Mesendoderm (in vitro differentiated cells): ENCODE measurements at regions not wholly inside any gene's neighbourhood (a gene's known extent, or its start where the extent isn't known, plus 50 kb on each side); places are given as distances from the start of the nearest gene placed in this dataset.
"Not testable (repeated sequence)": the region's sequence is repeated elsewhere in the genome, so short reads cannot be mapped to it uniquely, and the experiment has no call there.

ENCODE experiments used
- DNase-seq: peaks from one replicate; pipeline ENCODE4 v3.0.0; 2013
- H2AK5ac ChIP-seq: 2 replicates; pipeline ENCODE4 v1.6.1; 2013; ENCODE audit warnings: low read length, inconsistent platforms
- H2BK120ac ChIP-seq: 2 replicates; pipeline ENCODE4 v1.6.1; 2013; ENCODE audit warnings: low read depth, mild to moderate bottlenecking, low read length, moderate library complexity, mixed read lengths
- H2BK15ac ChIP-seq: replicated peaks from 2 replicates; pipeline ENCODE4 v1.6.1; 2013; ENCODE audit warnings: low read depth, mild to moderate bottlenecking, moderate library complexity
- H2BK5ac ChIP-seq: 2 replicates; pipeline ENCODE4 v1.6.1; 2013; ENCODE audit warnings: low read length, inconsistent platforms
- H3K18ac ChIP-seq: 2 replicates; pipeline ENCODE4 v1.6.1; 2013; ENCODE audit warnings: mild to moderate bottlenecking, low read length, mixed read lengths
- H3K23ac ChIP-seq: one replicate; pipeline ENCODE4 v1.6.1; 2013; ENCODE audit warnings: low read length
- H3K27ac ChIP-seq: 2 replicates; pipeline ENCODE4 v1.5.1; 2013; ENCODE audit warnings: low read depth, mild to moderate bottlenecking, inconsistent platforms, low read length, moderate library complexity
- H3K27me3 ChIP-seq: 2 replicates; pipeline ENCODE4 v1.6.1; 2013; ENCODE audit warnings: low read length, control low read depth, mild to moderate bottlenecking, inconsistent platforms; ENCODE audit not compliant: insufficient read depth, poor library complexity
- H3K36me3 ChIP-seq: 2 replicates; pipeline ENCODE4 v1.6.1; 2013; ENCODE audit warnings: low read length, inconsistent platforms; ENCODE audit not compliant: control insufficient read depth, insufficient read depth
- H3K4ac ChIP-seq: one replicate; pipeline ENCODE4 v1.6.1; 2013; ENCODE audit warnings: low read depth, mild to moderate bottlenecking, low read length, moderate library complexity
- H3K4me1 ChIP-seq: 2 replicates; pipeline ENCODE4 v1.6.1; 2013; ENCODE audit warnings: low read depth, low read length, inconsistent platforms; ENCODE audit not compliant: control insufficient read depth
- H3K4me2 ChIP-seq: 2 replicates; pipeline ENCODE4 v1.6.1; 2013; ENCODE audit warnings: low read length
- H3K4me3 ChIP-seq: 2 replicates; pipeline ENCODE4 v1.5.1; 2013; ENCODE audit warnings: mild to moderate bottlenecking, low read length
- H3K56ac ChIP-seq: one replicate; pipeline ENCODE4 v1.6.1; 2013; ENCODE audit warnings: low read length
- H3K79me1 ChIP-seq: 2 replicates; pipeline ENCODE4 v1.6.1; 2013; ENCODE audit warnings: low read length, inconsistent platforms
- H3K79me2 ChIP-seq: 2 replicates; pipeline ENCODE4 v1.6.1; 2013; ENCODE audit warnings: mild to moderate bottlenecking, low read length; ENCODE audit not compliant: control insufficient read depth, insufficient read depth
- H3K9ac ChIP-seq: 2 replicates; pipeline ENCODE4 v1.6.1; 2013; ENCODE audit warnings: low read length, inconsistent platforms
- H4K5ac ChIP-seq: one replicate; pipeline ENCODE4 v1.6.1; 2013; ENCODE audit warnings: low read length
- H4K8ac ChIP-seq: one replicate; pipeline ENCODE4 v1.6.1; 2013; ENCODE audit warnings: low read depth, mild to moderate bottlenecking, control low read depth, low read length, moderate library complexity
- WGBS: extraction: QIAGEN DNeasy Blood & Tissue Kit; methylation state at CpG from one replicate; pipeline ENCODE4 v1.1.7; 2013; ENCODE audit warnings: low lambda C conversion rate, missing lambda C conversion rate; ENCODE audit not compliant: insufficient coverage; ENCODE audit errors: extremely low coverage; 5-methylcytosine and 5-hydroxymethylcytosine counted together

GRCh38 chr5:125979636-125980035 lies 443.6 kb upstream of the GRAMD2B start:
- Histone ChIP-seq H3K9ac (no peak overlapping the region), H2BK15ac (no peak overlapping the region), H3K4me2 (no peak overlapping the region), H4K5ac (no peak overlapping the region), H3K56ac (no peak overlapping the region), H3K27ac (no peak overlapping the region), H3K27me3 (no peaks in the 10 kb centered on the region), H3K23ac (no peak overlapping the region), H3K79me1 (no peaks in the 10 kb centered on the region), H2AK5ac (no peak overlapping the region), H3K4me1 (no peaks in the 10 kb centered on the region), H2BK120ac (no peak overlapping the region), H3K4ac (no peak overlapping the region), H3K4me3 (no peak overlapping the region), H4K8ac (no peak overlapping the region), H3K18ac (no peak overlapping the region), H2BK5ac (no peak overlapping the region), H3K79me2 (no peaks in the 10 kb centered on the region), H3K36me3 (no peaks in the 10 kb centered on the region)
- DNase-seq: no peak
- no CpG with 5 or more reads among the region's 4 CpGs for WGBS

- H3K18ac ChIP-seq: no peak overlapping the region
- no peak overlapping the region for H2BK120ac ChIP-seq
- no peak overlapping the region for H3K56ac ChIP-seq
- H3K36me3 ChIP-seq: no peaks in the 10 kb centered on the region
- H2AK5ac ChIP-seq: no peak overlapping the region
- H3K27ac ChIP-seq: no peak overlapping the region
- H3K23ac ChIP-seq: no peak overlapping the region
- H3K79me2 ChIP-seq: no peaks in the 10 kb centered on the region
- H3K4me3 ChIP-seq: no peak overlapping the region
- H2BK5ac ChIP-seq: no peak overlapping the region
- H3K9ac ChIP-seq: no peak overlapping the region
- H4K8ac ChIP-seq: no peak overlapping the region
- H3K79me1 ChIP-seq: no peaks in the 10 kb centered on the region
- no peak overlapping the region for H3K4ac ChIP-seq
- H3K27me3 ChIP-seq: no peaks in the 10 kb centered on the region
- DNase-seq: no peak
- H3K4me1 ChIP-seq: no peaks in the 10 kb centered on the region
- no peak overlapping the region for H4K5ac ChIP-seq
- H3K4me2 ChIP-seq: no peak overlapping the region
- H2BK15ac ChIP-seq: no peak overlapping the region
These were observed 442.2 kb upstream of the GRAMD2B start for GRCh38 chr5:125981016-125981415.

GRCh38 chr5:125987677-125988255 lies 435.4 kb upstream of the GRAMD2B start:
- Histone ChIP-seq H2BK5ac (no peak overlapping the region), H4K5ac (no peak overlapping the region), H3K27ac (no peak overlapping the region)

GRCh38 chr5:125992050-125992449 lies 431.2 kb upstream of the GRAMD2B start:
- Histone ChIP-seq H2BK15ac (no peak overlapping the region), H4K5ac (no peak overlapping the region), H3K4me3 (no peak overlapping the region), H3K18ac (no peak overlapping the region), H3K23ac (no peak overlapping the region), H3K27ac (no peak overlapping the region), H3K36me3 (no peaks in the 10 kb centered on the region), H3K4me1 (no peaks in the 10 kb centered on the region), H3K4ac (no peak overlapping the region), H3K79me1 (no peaks in the 10 kb centered on the region), H3K4me2 (no peak overlapping the region), H2BK5ac (no peak overlapping the region), H3K79me2 (no peaks in the 10 kb centered on the region), H3K56ac (no peak overlapping the region), H2AK5ac (no peak overlapping the region), H2BK120ac (no peak overlapping the region), H3K27me3 (no peaks in the 10 kb centered on the region), H3K9ac (no peak overlapping the region), H4K8ac (no peak overlapping the region)
- no CpG with 5 or more reads among the region's 4 CpGs for WGBS
- no peak for DNase-seq

More at GRCh38 chr5:125987677-125988255, 435.4 kb upstream of the GRAMD2B start:
- H3K4me2 ChIP-seq: no peak overlapping the region
- no peak overlapping the region for H2AK5ac ChIP-seq
- WGBS: no CpG with 5 or more reads among the region's 2 CpGs
- no peaks in the 10 kb centered on the region for H3K79me2 ChIP-seq
- H3K56ac ChIP-seq: peak overlapping the region; percentile 30
- H3K79me1 ChIP-seq: no peaks in the 10 kb centered on the region
- H3K4me3 ChIP-seq: no peak overlapping the region
- no peak overlapping the region for H3K9ac ChIP-seq
- peak; percentile 72 for DNase-seq
- H3K27me3 ChIP-seq: no peaks in the 10 kb centered on the region
- H3K36me3 ChIP-seq: no peaks in the 10 kb centered on the region
- H3K4ac ChIP-seq: no peak overlapping the region
- H3K4me1 ChIP-seq: no peaks in the 10 kb centered on the region
- H2BK120ac ChIP-seq: no peak overlapping the region
- no peak overlapping the region for H4K8ac ChIP-seq
- no peak overlapping the region for H2BK15ac ChIP-seq
- no peak overlapping the region for H3K23ac ChIP-seq
- H3K18ac ChIP-seq: peak overlapping the region; percentile 5

GRCh38 chr5:125999271-126000030 lies 423.8 kb upstream of the GRAMD2B start:
- H3K9ac ChIP-seq, DNase-seq, H4K8ac ChIP-seq, H3K4me2 ChIP-seq, H2AK5ac ChIP-seq, H3K56ac ChIP-seq, H3K4ac ChIP-seq, H3K23ac ChIP-seq, H3K27me3 ChIP-seq, H3K27ac ChIP-seq, H3K4me1 ChIP-seq, H3K79me1 ChIP-seq, H3K18ac ChIP-seq, H2BK15ac ChIP-seq, H3K4me3 ChIP-seq, H3K36me3 ChIP-seq, H4K5ac ChIP-seq, H2BK5ac ChIP-seq, H2BK120ac ChIP-seq, H3K79me2 ChIP-seq: not testable (repeated sequence)
- no CpG with 5 or more reads among the region's 5 CpGs for WGBS

- no peak overlapping the region for H3K27ac ChIP-seq
- no peak overlapping the region for H2BK5ac ChIP-seq
- H3K4me1 ChIP-seq: peaks cover 3% of the 10 kb centered on the region
- no peak overlapping the region for H2AK5ac ChIP-seq
- H4K5ac ChIP-seq: no peak overlapping the region
- H3K4me2 ChIP-seq: no peak overlapping the region
- H3K56ac ChIP-seq: no peak overlapping the region
- no peak for DNase-seq
- H3K23ac ChIP-seq: no peak overlapping the region
- H3K36me3 ChIP-seq: no peaks in the 10 kb centered on the region
- H3K79me2 ChIP-seq: no peaks in the 10 kb centered on the region
- no peak overlapping the region for H3K4me3 ChIP-seq
- no peaks in the 10 kb centered on the region for H3K79me1 ChIP-seq
- H4K8ac ChIP-seq: no peak overlapping the region
- H3K9ac ChIP-seq: no peak overlapping the region
- no peaks in the 10 kb centered on the region for H3K27me3 ChIP-seq
- no peak overlapping the region for H2BK15ac ChIP-seq
- no peak overlapping the region for H2BK120ac ChIP-seq
- no peak overlapping the region for H3K4ac ChIP-seq
- H3K18ac ChIP-seq: no peak overlapping the region
These were observed 422.7 kb upstream of the GRAMD2B start for GRCh38 chr5:126000507-126000906.
